H1 (cell line): ENCODE measurements at regions not wholly inside any gene's neighbourhood (a gene's known extent, or its start where the extent isn't known, plus 50 kb on each side); places are given as distances from the start of the nearest gene placed in this dataset.

Experiments
- CTCF ChIA-PET: fragments of 300-600 bp; sonication (Branson Sonifier 250); formaldehyde crosslinking; loops from one replicate; lab custom pipeline; 2021; ENCODE audit not compliant: partially characterized antibody; lab: Charles Lee
- POLR2A ChIA-PET: fragments of 300-600 bp; sonication (Branson Sonifier 250); formaldehyde crosslinking; loops from one replicate; lab custom pipeline; 2021; ENCODE audit warnings: inconsistent platforms; ENCODE audit not compliant: partially characterized antibody; lab: Charles Lee
- DNase-seq, 2 experiments: peaks; one replicate each; pipeline versions ENCODE4 v3.0.0 to v3.0.0-alpha.2; 2010 to 2022; ENCODE audit warnings: low spot score in 2 of 2, low read depth in 1 of 2, mixed read lengths in 1 of 2
- FAIRE-seq: peaks from 2 replicates; lab custom pipeline; 2011; peaks lifted over from hg19 to GRCh38; lab: Jason Lieb, UNC
- H2AFZ ChIP-seq: 2 replicates; pipeline ENCODE4 v1.8.1; 2012; ENCODE audit warnings: low read length, inconsistent platforms
- H2AK5ac ChIP-seq: 2 replicates; pipeline ENCODE4 v1.6.1; 2013; ENCODE audit warnings: low read depth, low read length
- H2BK120ac ChIP-seq: replicated peaks from 2 replicates; pipeline ENCODE3; 2013; ENCODE audit warnings: low read depth, low read length, inconsistent platforms
- H2BK12ac ChIP-seq: 2 replicates; pipeline ENCODE4 v1.6.1; 2013; ENCODE audit warnings: low read depth, low read length
- H2BK15ac ChIP-seq: 2 replicates; pipeline ENCODE4 v1.6.1; 2013; ENCODE audit warnings: low read length
- H2BK20ac ChIP-seq: 2 replicates; pipeline ENCODE4 v1.6.1; 2013; ENCODE audit warnings: low read length
- H2BK5ac ChIP-seq: 2 replicates; pipeline ENCODE4 v1.6.1; 2013; ENCODE audit warnings: low read depth, low read length
- H3K14ac ChIP-seq: 2 replicates; pipeline ENCODE4 v1.6.1; 2013; ENCODE audit warnings: inconsistent platforms; ENCODE audit not compliant: insufficient read length
- H3K18ac ChIP-seq: 2 replicates; pipeline ENCODE4 v1.6.1; 2013; ENCODE audit warnings: low read length; ENCODE audit errors: extremely low read depth
- H3K23ac ChIP-seq: 2 replicates; pipeline ENCODE4 v1.6.1; 2013; ENCODE audit warnings: inconsistent platforms; ENCODE audit not compliant: insufficient read length
- H3K23me2 ChIP-seq: 2 replicates; pipeline ENCODE4 v1.6.1; 2013; ENCODE audit warnings: low read depth, low read length
- H3K27ac ChIP-seq: 2 replicates; pipeline ENCODE4 v1.6.1; 2011; ENCODE audit warnings: low read depth, low read length, inconsistent platforms
- H3K27me3 ChIP-seq, 4 experiments: replicated peaks in 1 of 4; 1 replicate in 1 of 4; 2 replicates in 3 of 4; pipeline versions ENCODE4 v1.6.1 to v1.8.1; 2011 to 2013; ENCODE audit warnings: low read length in 3 of 4, mild to moderate bottlenecking in 3 of 4, inconsistent platforms in 2 of 4, mixed read lengths in 2 of 4, moderate library complexity in 1 of 4; ENCODE audit not compliant: control insufficient read depth in 3 of 4, insufficient read depth in 3 of 4; ENCODE audit errors: extremely low read depth in 1 of 4
- H3K36me3 ChIP-seq, 4 experiments: 2 replicates each; pipeline versions ENCODE4 v1.6.1 to v1.8.1; 2011 to 2013; ENCODE audit warnings: mild to moderate bottlenecking in 4 of 4, low read length in 3 of 4, moderate library complexity in 2 of 4, control low read depth in 1 of 4, inconsistent platforms in 1 of 4; ENCODE audit not compliant: insufficient read depth in 4 of 4, control insufficient read depth in 2 of 4
- H3K4ac ChIP-seq: replicated peaks from 2 replicates; pipeline ENCODE3; 2013; ENCODE audit warnings: low read length, low read depth, mixed read lengths, inconsistent platforms; ENCODE audit not compliant: insufficient read length
- H3K4me1 ChIP-seq, 4 experiments: replicated peaks in 1 of 4; 1 replicate in 1 of 4; 2 replicates in 3 of 4; pipeline versions ENCODE4 v1.6.1 to v1.8.1; 2011 to 2013; ENCODE audit warnings: low read length in 3 of 4, inconsistent platforms in 2 of 4, mixed read lengths in 1 of 4; ENCODE audit not compliant: insufficient read depth in 4 of 4, control insufficient read depth in 3 of 4
- H3K4me2 ChIP-seq, 2 experiments: 2 replicates each; pipeline versions ENCODE4 v1.6.1 to v1.8.1; 2011 to 2013; ENCODE audit warnings: low read depth in 2 of 2, low read length in 2 of 2, control low read depth in 1 of 2, inconsistent platforms in 1 of 2, mild to moderate bottlenecking in 1 of 2; ENCODE audit not compliant: insufficient read depth in 1 of 2
- H3K4me3 ChIP-seq, 4 experiments: fragments of 200-600, 300-600 bp in 1 of 4; sonication (generic), shearing (Covaris generic), sonication (Bioruptor Twin) in 1 of 4; 2 replicates each; pipeline versions ENCODE4 v1.5.1 to v1.8.1; 2011 to 2016; ENCODE audit warnings: low read length in 4 of 4, low read depth in 3 of 4, control low read depth in 2 of 4, inconsistent platforms in 2 of 4, mild to moderate bottlenecking in 2 of 4, mixed read lengths in 1 of 4, moderate library complexity in 1 of 4; ENCODE audit not compliant: insufficient read depth in 2 of 4; ENCODE audit errors: extremely low read depth in 1 of 4
- H3K56ac ChIP-seq: replicated peaks from 2 replicates; pipeline ENCODE3; 2013; ENCODE audit warnings: low read depth, mild to moderate bottlenecking, mixed read lengths, low read length, inconsistent platforms; ENCODE audit not compliant: insufficient read length
- H3K79me1 ChIP-seq: 2 replicates; pipeline ENCODE4 v1.6.1; 2013; ENCODE audit warnings: low read depth, low read length, control low read depth
- H3K79me2 ChIP-seq, 2 experiments: 2 replicates each; pipeline versions ENCODE4 v1.6.1 to v1.8.1; 2012 to 2013; ENCODE audit warnings: low read length in 2 of 2, mild to moderate bottlenecking in 2 of 2, inconsistent platforms in 1 of 2; ENCODE audit not compliant: insufficient read depth in 2 of 2, control insufficient read depth in 1 of 2
- H3K9ac ChIP-seq, 4 experiments: replicated peaks in 1 of 4; 1 replicate in 1 of 4; 2 replicates in 3 of 4; pipeline versions ENCODE4 v1.6.1 to v1.8.1; 2011 to 2013; ENCODE audit warnings: low read depth in 3 of 4, low read length in 3 of 4, control low read depth in 2 of 4, mild to moderate bottlenecking in 2 of 4, moderate library complexity in 2 of 4, inconsistent platforms in 1 of 4; ENCODE audit errors: extremely low read depth in 1 of 4
- H3K9me3 ChIP-seq, 2 experiments: 2 replicates each; pipeline versions ENCODE4 v1.6.1 to v1.8.1; 2012 to 2013; ENCODE audit warnings: mild to moderate bottlenecking in 2 of 2, moderate library complexity in 2 of 2, control low read depth in 1 of 2, inconsistent platforms in 1 of 2, low read depth in 1 of 2, low read length in 1 of 2, mixed read lengths in 1 of 2; ENCODE audit not compliant: insufficient read depth in 2 of 2
- H4K20me1 ChIP-seq, 2 experiments: replicated peaks in 1 of 2; 2 replicates each; pipeline versions ENCODE3 to v1.8.1; 2011 to 2013; ENCODE audit warnings: inconsistent platforms in 2 of 2, low read length in 2 of 2, mild to moderate bottlenecking in 1 of 2; ENCODE audit not compliant: insufficient read depth in 2 of 2, control insufficient read depth in 1 of 2
- H4K5ac ChIP-seq: 2 replicates; pipeline ENCODE4 v1.6.1; 2013; ENCODE audit warnings: low read length, low read depth, mixed read lengths, inconsistent platforms; ENCODE audit not compliant: insufficient read length
- H4K8ac ChIP-seq: 2 replicates; pipeline ENCODE4 v1.8.0; 2013; ENCODE audit warnings: mild to moderate bottlenecking, moderate library complexity, low read length, inconsistent platforms; ENCODE audit not compliant: insufficient read depth; ENCODE audit errors: extremely low read depth
- H4K91ac ChIP-seq: replicated peaks from 2 replicates; pipeline ENCODE3; 2013; ENCODE audit warnings: low read length, mixed read lengths, inconsistent platforms; ENCODE audit not compliant: insufficient read length
- GABPA ChIP-seq: IDR thresholded peaks from 2 replicates; pipeline ENCODE4 v1.6.1; 2011; ENCODE audit warnings: mild to moderate bottlenecking, low read length, moderate library complexity, borderline replicate concordance; ENCODE audit not compliant: insufficient read depth
- SAP30 ChIP-seq: fragments of 300-600 bp; sonication (generic); IDR thresholded peaks from 2 replicates; pipeline ENCODE4 v1.7.1; 2012; ENCODE audit warnings: low read length, moderate library complexity, mild to moderate bottlenecking, inconsistent platforms; ENCODE audit not compliant: insufficient read depth, insufficient replicate concordance
- WGBS, 2 experiments: shearing (Covaris generic) in 1 of 2; methylation state at CpG; one replicate each; pipeline versions ENCODE4 v1.1.6 to v1.1.7; 2013 to 2015; ENCODE audit warnings: low lambda C conversion rate in 2 of 2, mixed read lengths in 2 of 2, inconsistent platforms in 1 of 2, low coverage in 1 of 2, missing lambda C conversion rate in 1 of 2; ENCODE audit not compliant: insufficient replicate concordance in 2 of 2, insufficient coverage in 1 of 2, insufficient read length in 1 of 2; ENCODE audit errors: extremely low coverage in 1 of 2, missing lambda C conversion rate in 1 of 2; 5-methylcytosine and 5-hydroxymethylcytosine counted together

DNA sequence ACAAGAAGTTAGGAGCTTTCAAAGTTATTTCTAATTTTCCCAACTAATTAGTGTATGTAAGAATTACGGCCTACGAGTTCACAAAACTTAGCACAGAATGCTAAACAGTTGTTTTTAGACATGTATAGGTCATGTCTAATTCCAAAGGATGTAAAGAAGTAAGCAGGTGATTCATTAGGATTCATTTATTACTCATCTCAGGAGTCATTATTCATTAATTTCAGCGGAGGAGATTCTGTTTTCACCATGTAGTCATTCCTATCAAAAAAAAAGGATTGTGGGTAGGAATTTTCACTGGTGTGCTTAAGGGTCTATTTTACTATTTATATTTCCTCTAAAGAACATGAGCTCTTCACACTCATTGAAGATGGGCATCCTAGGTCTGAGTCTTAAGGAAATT lies 532.2 kb downstream of the ACTL7B start:
- ChIA-PET POLR2A (no interaction called here), CTCF (interaction anchor here (1.1 kb wide), 1 partner anchor 40 kb away, joined by 3 read pairs; no protein-coding TSS in a partner anchor)
- Histone ChIP-seq H3K9ac (no peak overlapping the region), H3K36me3 (no peaks in the 10 kb centered on the region), H3K4me2 (no peak overlapping the region), H3K9me3 (no peaks in the 10 kb centered on the region), H2BK20ac (no peak overlapping the region), H4K5ac (no peak overlapping the region), H2BK12ac (no peak overlapping the region), H3K79me2 (no peaks in the 10 kb centered on the region), H3K4me1 (no peaks in the 10 kb centered on the region), H3K4ac (no peak overlapping the region), H3K79me1 (no peaks in the 10 kb centered on the region), H4K91ac (no peak overlapping the region), H3K23ac (no peak overlapping the region), H3K27me3 (no peaks in the 10 kb centered on the region), H3K56ac (no peak overlapping the region), H2BK120ac (no peak overlapping the region), H2AK5ac (no peak overlapping the region), H3K23me2 (no peaks in the 10 kb centered on the region), H3K18ac (no peak overlapping the region), H2BK5ac (no peak overlapping the region), H3K14ac (no peak overlapping the region), H4K20me1 (no peaks in the 10 kb centered on the region), H3K27ac (no peak overlapping the region), H2AFZ (no peak overlapping the region), H3K4me3 (no peak overlapping the region), H2BK15ac (no peak overlapping the region), H4K8ac (no peak overlapping the region)
- no peak for FAIRE-seq
- no peak for TF ChIP-seq GABPA
- TF ChIP-seq SAP30 = no peak
- DNase-seq = no peak
- WGBS, 2 experiments = 93% methylated on average over 3 of the region's 3 CpGs; no CpG with 5 or more reads in 1 of the 2 experiments
